ENCODE measurements at regions not wholly inside any gene's neighbourhood (a gene's known extent, or its start where the extent isn't known, plus 50 kb on each side); places are given as distances from the start of the nearest gene placed in this dataset.

DNA sequence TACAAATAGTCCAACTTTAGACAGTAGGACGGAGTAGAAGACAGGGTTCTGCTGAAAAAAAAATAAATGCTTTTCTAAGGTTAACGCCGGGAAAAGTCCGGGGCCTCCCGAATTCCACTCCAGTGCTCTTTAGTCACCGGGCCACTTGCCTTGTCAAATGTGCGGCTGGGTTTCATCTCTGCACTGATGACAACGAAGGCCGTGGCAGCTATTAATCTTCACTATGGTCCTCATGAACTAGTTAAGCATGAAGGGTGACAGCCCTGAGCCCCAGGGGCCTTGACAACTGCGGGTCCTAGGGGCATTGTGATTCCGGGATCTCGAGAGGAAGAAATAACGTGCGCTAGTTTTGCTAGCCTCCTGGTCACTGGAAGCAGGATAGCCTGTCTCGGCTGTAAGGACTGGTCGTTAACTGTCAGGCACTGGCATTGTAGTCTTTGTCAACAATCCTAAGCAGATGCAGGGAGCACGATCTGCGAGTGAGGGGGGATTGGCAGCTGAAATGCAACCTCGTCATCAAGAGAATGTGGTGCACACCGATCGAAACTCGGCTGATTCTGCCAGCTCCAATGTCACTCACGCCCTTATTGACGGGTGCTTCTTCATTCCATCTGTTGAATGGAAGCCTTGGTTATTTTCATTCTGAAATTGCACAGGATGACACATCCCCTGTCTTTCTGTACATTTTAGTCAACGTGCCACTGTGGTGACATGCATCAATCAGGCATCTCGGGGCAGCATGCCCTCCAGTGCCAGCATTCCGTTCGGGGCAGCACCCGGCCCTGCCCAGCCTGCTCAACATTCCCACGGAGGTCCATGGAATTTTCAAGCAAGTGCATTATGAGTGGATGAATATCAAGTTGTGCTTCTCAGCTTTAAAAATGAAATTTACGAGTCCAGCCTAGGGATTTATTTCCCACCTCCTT lies 51.6 kb upstream of the MGMT start:
- H3K4me3 ChIP-seq (replicated peaks; ENCODE audit: low read depth, low read length): no peak overlapping the region
- no peak for DNase-seq (ENCODE audit: low read depth)
- TF ChIP-seq, protein P1, sequence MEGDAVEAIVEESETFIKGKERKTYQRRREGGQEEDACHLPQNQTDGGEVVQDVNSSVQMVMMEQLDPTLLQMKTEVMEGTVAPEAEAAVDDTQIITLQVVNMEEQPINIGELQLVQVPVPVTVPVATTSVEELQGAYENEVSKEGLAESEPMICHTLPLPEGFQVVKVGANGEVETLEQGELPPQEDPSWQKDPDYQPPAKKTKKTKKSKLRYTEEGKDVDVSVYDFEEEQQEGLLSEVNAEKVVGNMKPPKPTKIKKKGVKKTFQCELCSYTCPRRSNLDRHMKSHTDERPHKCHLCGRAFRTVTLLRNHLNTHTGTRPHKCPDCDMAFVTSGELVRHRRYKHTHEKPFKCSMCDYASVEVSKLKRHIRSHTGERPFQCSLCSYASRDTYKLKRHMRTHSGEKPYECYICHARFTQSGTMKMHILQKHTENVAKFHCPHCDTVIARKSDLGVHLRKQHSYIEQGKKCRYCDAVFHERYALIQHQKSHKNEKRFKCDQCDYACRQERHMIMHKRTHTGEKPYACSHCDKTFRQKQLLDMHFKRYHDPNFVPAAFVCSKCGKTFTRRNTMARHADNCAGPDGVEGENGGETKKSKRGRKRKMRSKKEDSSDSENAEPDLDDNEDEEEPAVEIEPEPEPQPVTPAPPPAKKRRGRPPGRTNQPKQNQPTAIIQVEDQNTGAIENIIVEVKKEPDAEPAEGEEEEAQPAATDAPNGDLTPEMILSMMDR (IDR thresholded peaks at IDR 0.05; ENCODE audit: low read length, missing control alignments): no peak

DNA sequence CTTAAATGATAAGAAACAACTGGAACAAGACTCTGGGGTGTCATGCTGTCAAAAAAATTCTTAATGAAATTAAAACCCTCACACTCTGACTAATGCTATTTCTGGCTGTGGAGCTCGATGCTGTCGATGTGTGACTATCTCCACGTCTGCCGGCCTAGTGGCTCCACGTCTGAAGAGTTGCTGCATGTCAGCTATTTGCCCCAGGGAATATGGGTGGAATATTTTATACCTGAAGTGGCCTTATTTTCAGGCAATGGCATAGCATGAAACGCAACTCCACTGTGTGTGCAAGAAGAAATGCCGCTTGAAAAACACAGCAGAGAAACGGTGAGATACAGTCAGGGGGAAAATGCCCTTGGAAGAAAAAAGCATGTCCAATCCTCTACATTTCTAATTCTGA lies 50.9 kb upstream of the MGMT start:
- DNase-seq (ENCODE audit: low read depth): no peak
- H3K4me3 ChIP-seq (replicated peaks; ENCODE audit: low read depth, low read length): no peak overlapping the region
- TF ChIP-seq, protein P1 (IDR thresholded peaks at IDR 0.05; ENCODE audit: low read length, missing control alignments): no peak

DNA sequence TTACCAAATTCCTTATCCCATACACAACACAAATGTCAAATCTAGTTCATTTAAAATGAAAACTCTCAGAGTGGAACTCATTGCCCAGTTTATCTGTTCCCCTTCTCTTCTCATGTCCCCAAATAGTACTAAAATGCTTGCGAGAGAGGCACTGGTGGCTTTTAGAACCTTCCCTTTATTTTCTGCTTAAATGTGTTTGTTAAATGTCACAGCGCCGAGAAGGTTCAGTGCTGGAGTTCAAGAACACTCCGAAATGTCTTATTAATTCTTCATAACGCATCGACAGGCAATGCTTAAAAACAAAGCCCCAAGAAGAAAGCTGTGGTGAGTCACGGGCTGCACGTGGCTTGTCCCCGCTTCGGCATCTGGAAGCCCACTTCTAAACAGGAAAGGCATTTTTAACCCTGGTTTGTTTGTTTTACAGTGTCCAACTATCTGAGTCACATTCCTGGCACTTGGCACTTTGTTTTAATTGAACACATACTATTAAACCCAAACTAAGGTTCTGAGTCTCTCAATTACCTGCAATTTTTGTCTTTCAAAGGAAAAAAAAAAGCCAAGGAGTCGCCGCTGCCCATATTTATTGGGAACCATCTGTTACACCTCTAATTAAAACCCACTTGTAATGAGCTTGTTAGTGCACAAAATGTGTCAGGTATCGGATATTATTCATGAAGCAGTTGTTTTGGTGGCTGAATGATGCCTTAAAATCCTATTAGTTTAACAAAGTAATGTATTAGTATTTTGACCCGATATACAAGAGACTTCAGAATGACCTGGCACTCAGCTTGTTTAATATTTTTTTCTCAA lies 49.9 kb upstream of the MGMT start:
- TF ChIP-seq, protein P1 (IDR thresholded peaks at IDR 0.05; ENCODE audit: low read length, missing control alignments): no peak
- no peak for DNase-seq (ENCODE audit: low read depth)
- H3K4me3 ChIP-seq (replicated peaks; ENCODE audit: low read depth, low read length): no peak overlapping the region

Measured in fibroblast of pulmonary artery (primary cell).